Sigmoid colon (tissue), 6 donors: ENCODE measurements at regions not wholly inside any gene's neighbourhood (a gene's known extent, or its start where the extent isn't known, plus 50 kb on each side); places are given as distances from the start of the nearest gene placed in this dataset.

Source experiments
- DNase-seq: peaks from one replicate; pipeline ENCODE4 v3.0.0-alpha.2; 2019
- H3K27ac ChIP-seq, 4 donors: fragments of 200-600 bp; sonication (generic); one replicate each; pipeline ENCODE4 v1.5.1; 2016 to 2019; ENCODE audit warnings: mild to moderate bottlenecking in 1 of 4
- H3K27me3 ChIP-seq, 3 donors: fragments of 200-600 bp; sonication (generic); one replicate each; pipeline ENCODE4 v1.5.1; 2019; ENCODE audit warnings: mild to moderate bottlenecking in 1 of 3
- H3K36me3 ChIP-seq, 4 donors: fragments of 200-600 bp; sonication (generic); one replicate each; pipeline ENCODE4 v1.5.1; 2016 to 2019
- H3K4me1 ChIP-seq, 4 donors: fragments of 200-600 bp; sonication (generic); one replicate each; pipeline ENCODE4 v1.5.1; 2017 to 2019
- H3K4me3 ChIP-seq, 4 donors: fragments of 200-600 bp; sonication (generic); one replicate each; pipeline ENCODE4 v1.5.1; 2017 to 2019; ENCODE audit warnings: mild to moderate bottlenecking in 2 of 4, moderate library complexity in 1 of 4
- H3K9me3 ChIP-seq, 4 donors: fragments of 200-600 bp in 3 of 4; sonication (generic) in 3 of 4; one replicate each; pipeline versions ENCODE4 v1.5.1 to v1.6.1; 2013 to 2019
- EP300 ChIP-seq, 4 donors: sonication (generic); formaldehyde crosslinking; IDR thresholded peaks; one replicate each; pipeline ENCODE4 v1.6.1; 2017; ENCODE audit warnings: antibody characterized with exemption in 4 of 4
- POLR2A ChIP-seq, 2 donors: fragments of 450-650 bp; IDR thresholded peaks; one replicate each; pipeline ENCODE4 v1.6.1; 2016; ENCODE audit warnings: antibody characterized with exemption in 2 of 2, mild to moderate bottlenecking in 2 of 2, moderate library complexity in 2 of 2
- POLR2AphosphoS5 ChIP-seq, 4 donors: sonication (generic); formaldehyde crosslinking; IDR thresholded peaks; one replicate each; pipeline ENCODE4 v1.6.1; 2017; ENCODE audit warnings: antibody characterized with exemption in 4 of 4
- WGBS, 2 donors: extraction: QIAGEN DNeasy Blood & Tissue Kit; methylation state at CpG; one replicate each; pipeline ENCODE4 v1.1.7; 2013; 5-methylcytosine and 5-hydroxymethylcytosine counted together
- intact Hi-C: fragments of 100-400 bp; cut with DNase I; formaldehyde crosslinking; loops from one replicate; pipeline ENCODE4 v1.15.1; 2023
- TF ChIP-seq, protein P1 (sequence below), 4 experiments: fragments of 450-650 bp in 3 of 4; fragments of 200-600 bp in 1 of 4; IDR thresholded peaks; one replicate each; pipeline ENCODE4 v1.5.1; 2016 to 2019; ENCODE audit warnings: antibody characterized with exemption in 4 of 4, mild to moderate bottlenecking in 3 of 4, moderate library complexity in 2 of 4
- donor health status: healthy with polysubstance abuse.
- donor health status: healthy.

DNA sequence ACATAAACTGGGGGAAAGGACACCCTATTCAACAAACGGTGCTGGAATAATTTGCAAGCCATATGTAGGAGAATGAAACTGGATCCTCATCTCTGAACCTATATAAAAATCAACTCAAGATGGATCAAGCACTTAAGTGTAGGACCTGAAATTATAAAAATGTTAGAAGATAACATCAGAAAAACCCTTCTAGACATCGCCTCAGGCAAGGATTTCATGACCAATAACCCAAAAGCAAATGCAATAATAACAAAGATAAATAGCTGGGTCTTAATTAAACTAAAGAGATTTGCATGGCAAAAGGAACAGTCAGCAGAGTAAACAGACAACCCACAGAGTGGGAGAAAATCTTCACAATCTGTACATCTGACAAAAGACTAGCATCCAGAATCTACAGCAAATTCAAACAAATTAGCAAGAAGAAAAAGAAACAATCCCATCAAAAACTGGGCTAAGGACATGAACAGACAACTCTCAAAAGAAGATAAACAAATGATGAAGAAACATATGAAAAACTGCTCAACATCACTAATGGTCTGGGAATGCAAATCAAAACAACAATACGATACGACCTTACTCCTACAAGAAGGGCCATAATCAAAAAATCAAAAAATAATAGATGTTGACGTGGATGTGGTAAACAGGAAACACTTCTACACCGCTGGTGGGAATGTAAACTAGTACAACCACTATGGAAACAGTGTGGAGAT, 408.7 kb downstream of the CNTN6 start:
- DNase-seq = no peak
- intact Hi-C loops = no loop called here
- Histone ChIP-seq H3K4me1 (no peaks in the 10 kb centered on the region), H3K4me3 (no peak overlapping the region), H3K9me3 (no peaks in the 10 kb centered on the region), H3K36me3 (no peaks in the 10 kb centered on the region), H3K27ac (no peak overlapping the region), H3K27me3 (no peaks in the 10 kb centered on the region)
- WGBS, 2 donors = 81 to 82% methylated on average over 6 of the region's 6 CpGs
- TF ChIP-seq POLR2AphosphoS5 (IDR thresholded peaks at IDR 0.05) = no peak

- DNase-seq = no peak
- TF ChIP-seq POLR2AphosphoS5 (IDR thresholded peaks at IDR 0.05) (no peak), EP300 (IDR thresholded peaks at IDR 0.05) (no peak), POLR2A (IDR thresholded peaks at IDR 0.05) (no peak)
- TF ChIP-seq, protein P1, sequence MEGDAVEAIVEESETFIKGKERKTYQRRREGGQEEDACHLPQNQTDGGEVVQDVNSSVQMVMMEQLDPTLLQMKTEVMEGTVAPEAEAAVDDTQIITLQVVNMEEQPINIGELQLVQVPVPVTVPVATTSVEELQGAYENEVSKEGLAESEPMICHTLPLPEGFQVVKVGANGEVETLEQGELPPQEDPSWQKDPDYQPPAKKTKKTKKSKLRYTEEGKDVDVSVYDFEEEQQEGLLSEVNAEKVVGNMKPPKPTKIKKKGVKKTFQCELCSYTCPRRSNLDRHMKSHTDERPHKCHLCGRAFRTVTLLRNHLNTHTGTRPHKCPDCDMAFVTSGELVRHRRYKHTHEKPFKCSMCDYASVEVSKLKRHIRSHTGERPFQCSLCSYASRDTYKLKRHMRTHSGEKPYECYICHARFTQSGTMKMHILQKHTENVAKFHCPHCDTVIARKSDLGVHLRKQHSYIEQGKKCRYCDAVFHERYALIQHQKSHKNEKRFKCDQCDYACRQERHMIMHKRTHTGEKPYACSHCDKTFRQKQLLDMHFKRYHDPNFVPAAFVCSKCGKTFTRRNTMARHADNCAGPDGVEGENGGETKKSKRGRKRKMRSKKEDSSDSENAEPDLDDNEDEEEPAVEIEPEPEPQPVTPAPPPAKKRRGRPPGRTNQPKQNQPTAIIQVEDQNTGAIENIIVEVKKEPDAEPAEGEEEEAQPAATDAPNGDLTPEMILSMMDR (IDR thresholded peaks at IDR 0.05) = no peak
- Histone ChIP-seq H3K4me1 (no peaks in the 10 kb centered on the region), H3K9me3 (no peaks in the 10 kb centered on the region), H3K36me3 (no peaks in the 10 kb centered on the region), H3K4me3 (no peak overlapping the region), H3K27ac (no peak overlapping the region), H3K27me3 (no peaks in the 10 kb centered on the region)
- 49 to 69% methylated on average over 1 of the region's 1 CpG for WGBS, 2 donors
- intact Hi-C loops = no loop called here
Measured at GRCh38 chr3:1506090-1506489, 413.3 kb downstream of the CNTN6 start.

GRCh38 chr3:1513662-1514061, 420.8 kb downstream of the CNTN6 start:
- Histone ChIP-seq H3K9me3 (no peaks in the 10 kb centered on the region), H3K27ac (no peak overlapping the region), H3K4me3 (no peak overlapping the region), H3K36me3 (no peaks in the 10 kb centered on the region), H3K4me1 (no peaks in the 10 kb centered on the region), H3K27me3 (no peaks in the 10 kb centered on the region)
- 66 to 84% methylated on average over 3 of the region's 3 CpGs for WGBS, 2 donors
- DNase-seq = no peak
- intact Hi-C loops = no loop called here
- no peak for TF ChIP-seq EP300 (IDR thresholded peaks at IDR 0.05)
- TF ChIP-seq POLR2AphosphoS5 (IDR thresholded peaks at IDR 0.05) = no peak
- TF ChIP-seq, protein P1 (IDR thresholded peaks at IDR 0.05) = no peak
- TF ChIP-seq POLR2A (IDR thresholded peaks at IDR 0.05) = no peak

DNA sequence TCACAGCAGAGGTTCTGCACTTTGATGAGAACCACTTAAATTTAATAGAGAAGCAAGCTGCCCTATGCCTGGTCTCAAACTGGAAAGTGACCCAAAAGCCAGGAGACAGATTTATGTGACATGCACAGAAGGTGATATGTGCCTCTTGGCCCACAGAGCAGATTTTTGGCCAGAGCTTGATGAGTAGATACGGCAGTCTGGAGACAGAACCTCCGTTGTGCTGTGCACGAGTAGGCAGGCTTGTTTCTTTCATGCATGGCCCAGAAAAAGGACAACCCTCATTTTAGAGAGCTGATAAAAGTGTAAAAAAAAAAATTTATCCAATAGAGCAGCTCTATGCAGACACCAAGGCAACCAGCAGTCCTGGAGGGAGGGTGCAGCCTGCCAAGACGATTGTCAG, 423.1 kb downstream of the CNTN6 start:
- H3K27ac ChIP-seq = no peak overlapping the region
- intact Hi-C loops = no loop called here

DNA sequence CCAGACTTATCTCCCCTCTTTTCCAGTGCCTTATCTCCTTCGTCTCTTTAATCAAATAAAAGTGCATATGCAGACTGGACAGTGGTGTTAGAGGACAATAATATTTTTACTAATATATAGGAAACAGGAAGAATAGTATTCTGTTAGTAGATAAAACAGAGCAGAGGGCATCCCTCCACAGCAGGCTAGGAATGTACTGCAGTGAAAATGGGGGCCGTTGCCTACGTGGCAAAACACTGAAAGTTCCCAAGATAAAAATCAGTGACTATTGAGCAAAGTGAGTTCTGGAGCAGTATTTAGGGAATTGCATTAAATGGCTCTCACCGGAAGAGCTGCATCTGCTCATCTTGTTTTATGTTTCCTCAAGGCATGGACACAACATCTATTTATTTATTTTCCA, 435.0 kb downstream of the CNTN6 start:
- no peak for DNase-seq
- TF ChIP-seq POLR2AphosphoS5 (IDR thresholded peaks at IDR 0.05) (no peak), EP300 (IDR thresholded peaks at IDR 0.05) (no peak), POLR2A (IDR thresholded peaks at IDR 0.05) (no peak)
- Histone ChIP-seq H3K36me3 (no peaks in the 10 kb centered on the region), H3K27ac (no peak overlapping the region), H3K4me3 (no peak overlapping the region), H3K27me3 (no peaks in the 10 kb centered on the region), H3K4me1 (no peaks in the 10 kb centered on the region), H3K9me3 (no peaks in the 10 kb centered on the region)
- WGBS, 2 donors = 91 to 94% methylated on average over 4 of the region's 4 CpGs
- intact Hi-C loops = no loop called here

More for the DNA sequence above, 423.1 kb downstream of the CNTN6 start:
- no peaks in the 10 kb centered on the region for H3K4me1 ChIP-seq
- H3K36me3 ChIP-seq = no peaks in the 10 kb centered on the region
- 70 to 85% methylated on average over 4 of the region's 4 CpGs for WGBS, 2 donors
- H3K4me3 ChIP-seq = no peak overlapping the region
- H3K27me3 ChIP-seq = no peaks in the 10 kb centered on the region
- DNase-seq = no peak
- TF ChIP-seq POLR2AphosphoS5 (IDR thresholded peaks at IDR 0.05) (no peak), EP300 (IDR thresholded peaks at IDR 0.05) (no peak), POLR2A (IDR thresholded peaks at IDR 0.05) (no peak)
- TF ChIP-seq, protein P1 (IDR thresholded peaks at IDR 0.05) = no peak
- no peaks in the 10 kb centered on the region for H3K9me3 ChIP-seq

- intact Hi-C loops = no loop called here
- 78 to 82% methylated on average over 4 of the region's 4 CpGs for WGBS, 2 donors
- DNase-seq = no peak
- H3K27me3 ChIP-seq = no peaks in the 10 kb centered on the region
- H3K27ac ChIP-seq = no peak overlapping the region
- no peak overlapping the region for H3K4me3 ChIP-seq
- no peaks in the 10 kb centered on the region for H3K9me3 ChIP-seq
- TF ChIP-seq, protein P1 (IDR thresholded peaks at IDR 0.05) = no peak
- TF ChIP-seq POLR2A (IDR thresholded peaks at IDR 0.05) = no peak
- no peak for TF ChIP-seq POLR2AphosphoS5 (IDR thresholded peaks at IDR 0.05)
- no peak for TF ChIP-seq EP300 (IDR thresholded peaks at IDR 0.05)
- no peaks in the 10 kb centered on the region for H3K36me3 ChIP-seq
- H3K4me1 ChIP-seq = no peaks in the 10 kb centered on the region
Measured at GRCh38 chr3:1528621-1529020, 435.8 kb downstream of the CNTN6 start.
